ENCODE measurements at regions not wholly inside any gene's neighbourhood (a gene's known extent, or its start where the extent isn't known, plus 50 kb on each side); places are given as distances from the start of the nearest gene placed in this dataset.
"Not testable (repeated sequence)": the region's sequence is repeated elsewhere in the genome, so short reads cannot be mapped to it uniquely, and the experiment has no call there.

GRCh38 chr9:83191154-83191553 lies 128.2 kb upstream of the RASEF start:
- peaks cover 3% of the 10 kb centered on the region for H3K27me3 Mint-ChIP-seq (ENCODE audit: low read depth)
- H3K9me3 Mint-ChIP-seq = no peaks in the 10 kb centered on the region
- no peak for DNase-seq (ENCODE audit: low read depth, low spot score)
- peaks cover 10% of the 10 kb centered on the region for H3K4me1 Mint-ChIP-seq
- no peak overlapping the region for H3K4me3 Mint-ChIP-seq
- no peaks in the 10 kb centered on the region for H3K36me3 Mint-ChIP-seq (ENCODE audit: low read depth)
- TF ChIP-seq CTCF (conservative IDR thresholded peaks at IDR 0.05) = no peak
- H3K27ac Mint-ChIP-seq (ENCODE audit: unreplicated experiment) = no peak overlapping the region

GRCh38 chr9:83189026-83189425 lies 126.1 kb upstream of the RASEF start:
- not testable (repeated sequence) for H3K36me3 Mint-ChIP-seq (ENCODE audit: low read depth); H3K4me3 Mint-ChIP-seq; H3K9me3 Mint-ChIP-seq; DNase-seq (ENCODE audit: low read depth, low spot score); H3K27me3 Mint-ChIP-seq (ENCODE audit: low read depth); H3K27ac Mint-ChIP-seq (ENCODE audit: unreplicated experiment)
- peaks cover 16% of the 10 kb centered on the region for H3K4me1 Mint-ChIP-seq

GRCh38 chr9:83188277-83188676 lies 125.3 kb upstream of the RASEF start:
- no peaks in the 10 kb centered on the region for H3K9me3 Mint-ChIP-seq

GRCh38 chr9:83186155-83186737 lies 123.3 kb upstream of the RASEF start:
- TF ChIP-seq CTCF (conservative IDR thresholded peaks at IDR 0.05) = no peak
- DNase-seq (ENCODE audit: low read depth, low spot score) = no peak
- H3K27ac Mint-ChIP-seq (ENCODE audit: unreplicated experiment) = no peak overlapping the region
- H3K9me3 Mint-ChIP-seq = no peaks in the 10 kb centered on the region
- no peaks in the 10 kb centered on the region for H3K36me3 Mint-ChIP-seq (ENCODE audit: low read depth)
- H3K4me3 Mint-ChIP-seq = peak overlapping the region; percentile 29
- H3K27me3 Mint-ChIP-seq (ENCODE audit: low read depth) = peaks cover 5% of the 10 kb centered on the region
- H3K4me1 Mint-ChIP-seq = peaks cover 16% of the 10 kb centered on the region

More at GRCh38 chr9:83188277-83188676, 125.3 kb upstream of the RASEF start:
- H3K36me3 Mint-ChIP-seq (ENCODE audit: low read depth) = no peaks in the 10 kb centered on the region
- no peak for TF ChIP-seq CTCF (conservative IDR thresholded peaks at IDR 0.05)
- H3K4me3 Mint-ChIP-seq = no peak overlapping the region
- no peak overlapping the region for H3K27ac Mint-ChIP-seq (ENCODE audit: unreplicated experiment)
- H3K27me3 Mint-ChIP-seq (ENCODE audit: low read depth) = peaks cover 5% of the 10 kb centered on the region
- DNase-seq (ENCODE audit: low read depth, low spot score) = no peak
- H3K4me1 Mint-ChIP-seq = peaks cover 16% of the 10 kb centered on the region

GRCh38 chr9:83185488-83186154 lies 122.7 kb upstream of the RASEF start:
- DNase-seq (ENCODE audit: low read depth, low spot score) = no peak
- TF ChIP-seq CTCF (conservative IDR thresholded peaks at IDR 0.05) = no peak
- H3K4me3 Mint-ChIP-seq = no peak overlapping the region

GRCh38 chr9:83183621-83184020 lies 120.7 kb upstream of the RASEF start:
- peaks cover 5% of the 10 kb centered on the region for H3K27me3 Mint-ChIP-seq (ENCODE audit: low read depth)
- no peak overlapping the region for H3K27ac Mint-ChIP-seq (ENCODE audit: unreplicated experiment)
- H3K4me1 Mint-ChIP-seq = peaks cover 15% of the 10 kb centered on the region
- no peak overlapping the region for H3K4me3 Mint-ChIP-seq
- no peaks in the 10 kb centered on the region for H3K36me3 Mint-ChIP-seq (ENCODE audit: low read depth)
- no peak for TF ChIP-seq CTCF (conservative IDR thresholded peaks at IDR 0.05)
- DNase-seq (ENCODE audit: low read depth, low spot score) = no peak
- H3K9me3 Mint-ChIP-seq = no peaks in the 10 kb centered on the region

More at GRCh38 chr9:83185488-83186154, 122.7 kb upstream of the RASEF start:
- Mint-ChIP-seq H3K27me3 (ENCODE audit: low read depth) (peaks cover 5% of the 10 kb centered on the region), H3K27ac (ENCODE audit: unreplicated experiment) (no peak overlapping the region), H3K4me1 (peaks cover 16% of the 10 kb centered on the region), H3K9me3 (no peaks in the 10 kb centered on the region), H3K36me3 (ENCODE audit: low read depth) (no peaks in the 10 kb centered on the region)

Data from neural crest cell (in vitro differentiated cells).